HG03575 (cell line): ENCODE measurements at regions not wholly inside any gene's neighbourhood (a gene's known extent, or its start where the extent isn't known, plus 50 kb on each side); places are given as distances from the start of the nearest gene placed in this dataset.
A peak's percentile ranks its signal among the peaks of the same experiment; 100 is the strongest.

Experiments
- ATAC-seq: cut with Tn5 transposase; IDR thresholded peaks from one replicate; pipeline ENCODE4 v1.9.1; 2021; ENCODE audit not compliant: unreplicated experiment, insufficient number of reproducible peaks, low FRiP score; ENCODE audit errors: extremely low read depth

GRCh38 chr3:30341851-30342250 is 264.6 kb upstream of the TGFBR2 start:
- ATAC-seq, result no peak

- ATAC-seq, result no peak
These were observed 263.9 kb upstream of the TGFBR2 start for GRCh38 chr3:30342318-30343060.

GRCh38 chr3:30343067-30343831 is 263.2 kb upstream of the TGFBR2 start:
- ATAC-seq, result no peak

- ATAC-seq, result no peak
These were observed 262.5 kb upstream of the TGFBR2 start for GRCh38 chr3:30343861-30344260.

- no peak for ATAC-seq
These were observed 262.1 kb upstream of the TGFBR2 start for GRCh38 chr3:30344288-30344687.

DNA sequence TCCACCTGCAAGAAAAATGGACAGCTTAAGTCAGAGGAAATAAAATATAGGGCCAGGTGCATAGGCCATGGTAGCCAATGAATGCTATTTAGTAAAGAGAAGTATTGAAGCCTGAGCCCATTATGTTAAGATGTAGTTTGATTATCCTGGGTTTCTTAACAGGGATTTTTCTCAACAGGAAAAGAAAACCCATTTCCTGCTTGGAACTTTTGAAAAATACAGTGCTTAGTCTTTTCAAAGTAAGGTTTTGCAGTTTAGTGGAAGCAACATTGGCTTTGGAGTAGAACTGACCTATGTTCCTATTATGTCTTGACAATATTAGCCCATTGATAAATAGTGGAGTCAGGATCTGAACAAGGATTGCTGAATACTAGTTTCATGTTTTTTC is 259.5 kb upstream of the TGFBR2 start:
- no peak for ATAC-seq

DNA sequence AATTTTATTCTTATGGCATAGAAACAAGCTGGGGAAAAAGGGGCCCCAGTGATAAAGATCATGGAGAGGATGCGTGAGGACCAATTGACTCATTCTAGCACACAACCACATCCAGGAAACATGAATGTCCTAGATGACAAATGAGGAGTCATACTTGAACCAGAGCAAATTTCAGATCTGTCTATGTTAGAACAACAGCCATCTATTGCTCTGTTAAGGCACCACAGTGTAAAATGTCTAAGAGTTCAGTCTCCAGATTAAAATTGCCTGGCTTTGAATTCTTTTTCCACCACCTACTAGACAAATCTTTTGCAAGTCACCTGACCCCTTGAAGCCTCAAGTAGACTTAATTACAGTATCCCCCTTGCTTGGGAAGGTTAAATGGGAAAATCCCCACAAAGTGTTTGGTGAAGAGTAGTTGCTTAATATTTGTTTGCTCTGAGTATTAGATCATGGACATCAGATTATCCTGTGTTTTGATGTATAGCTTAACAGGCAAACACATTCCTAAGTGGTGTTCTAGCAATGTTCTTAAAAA is 258.7 kb upstream of the TGFBR2 start:
- peak; percentile 91 for ATAC-seq

- no peak for ATAC-seq
These were observed 256.9 kb upstream of the TGFBR2 start for GRCh38 chr3:30349507-30349906.

GRCh38 chr3:30350011-30350410 is 256.4 kb upstream of the TGFBR2 start:
- no peak for ATAC-seq

GRCh38 chr3:30350901-30351300 is 255.5 kb upstream of the TGFBR2 start:
- no peak for ATAC-seq

DNA sequence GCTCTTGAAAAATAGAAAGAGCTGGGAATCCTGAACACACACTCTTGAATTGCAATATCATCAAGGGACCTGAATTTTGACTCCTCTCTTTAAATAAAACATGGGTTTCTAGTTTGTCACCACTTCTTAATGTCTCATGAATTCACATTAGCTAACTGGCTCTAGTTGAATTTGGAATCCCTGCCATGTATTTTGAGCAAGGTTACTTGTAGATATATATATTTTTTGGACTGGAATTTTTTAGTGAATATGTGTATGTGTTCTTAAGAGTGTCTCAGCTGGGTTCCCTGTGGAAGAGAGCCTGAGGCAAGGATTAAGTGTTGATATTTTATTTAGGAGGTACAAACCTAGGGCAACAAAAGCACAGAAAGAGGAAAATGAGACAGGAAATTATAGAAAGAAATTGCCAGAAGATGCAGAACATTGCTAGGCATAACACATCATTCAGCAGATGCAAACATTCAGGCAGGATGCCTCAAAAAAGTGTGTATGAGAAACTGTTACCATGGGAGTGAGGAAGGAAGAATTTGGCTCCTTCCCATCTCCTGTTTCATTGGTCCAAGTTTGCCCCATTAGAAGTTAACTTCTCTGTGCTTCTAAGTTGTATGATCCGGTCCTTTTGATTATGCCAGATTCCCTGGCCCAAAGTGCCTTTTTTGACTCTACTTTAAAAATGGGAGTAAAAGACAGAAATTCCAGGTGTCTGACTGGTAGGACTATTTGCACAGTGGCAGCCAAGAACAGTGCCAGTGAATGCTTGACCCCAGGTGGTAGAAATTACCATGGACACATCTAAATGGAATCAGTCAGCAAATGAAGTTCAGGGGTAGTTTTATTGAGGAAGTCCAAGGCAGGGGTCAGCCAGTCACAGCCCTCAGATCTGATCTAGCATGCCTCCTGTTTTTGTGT is 253.7 kb upstream of the TGFBR2 start:
- ATAC-seq, result no peak

- ATAC-seq, result peak; percentile 94
These were observed 252.5 kb upstream of the TGFBR2 start for GRCh38 chr3:30353711-30354467.

DNA sequence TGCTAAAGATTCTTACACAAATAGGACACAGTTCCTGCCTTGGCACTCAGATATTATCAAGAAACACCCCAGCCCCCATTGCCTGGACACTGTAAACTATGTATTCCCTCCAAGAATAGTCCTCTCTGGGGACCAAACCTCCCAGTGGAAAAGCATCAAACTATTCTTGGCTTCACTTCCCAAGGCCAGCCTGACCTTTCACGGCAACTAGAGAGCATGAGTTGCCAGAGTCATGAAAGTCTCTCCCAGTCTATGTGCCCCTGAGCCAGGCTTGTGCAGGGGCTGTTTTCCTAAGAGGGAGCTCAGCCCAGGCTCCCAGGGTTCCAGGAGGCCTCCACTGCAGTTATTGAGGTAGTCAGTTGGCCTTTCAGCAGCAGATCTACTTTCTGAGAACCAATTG is 251.9 kb upstream of the TGFBR2 start:
- no peak for ATAC-seq

DNA sequence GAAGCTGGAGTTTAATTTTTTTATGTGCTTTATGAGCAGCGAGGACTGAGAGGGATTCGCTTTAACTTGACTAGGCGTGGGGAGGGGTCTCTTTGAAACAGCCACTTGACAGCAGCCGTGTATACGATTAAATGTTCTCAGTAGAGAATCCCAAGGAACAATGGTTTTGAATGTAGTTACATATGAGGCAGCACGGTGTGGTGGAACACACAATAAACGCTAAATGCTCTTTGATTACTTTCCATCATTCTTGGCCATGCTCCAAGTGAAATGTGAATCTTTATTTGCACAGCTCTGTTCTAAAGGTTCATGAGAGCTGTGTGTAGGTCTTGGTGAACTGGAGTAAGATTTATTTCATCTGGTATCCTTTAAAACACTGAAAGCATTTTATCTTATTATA is 251.4 kb upstream of the TGFBR2 start:
- no peak for ATAC-seq

DNA sequence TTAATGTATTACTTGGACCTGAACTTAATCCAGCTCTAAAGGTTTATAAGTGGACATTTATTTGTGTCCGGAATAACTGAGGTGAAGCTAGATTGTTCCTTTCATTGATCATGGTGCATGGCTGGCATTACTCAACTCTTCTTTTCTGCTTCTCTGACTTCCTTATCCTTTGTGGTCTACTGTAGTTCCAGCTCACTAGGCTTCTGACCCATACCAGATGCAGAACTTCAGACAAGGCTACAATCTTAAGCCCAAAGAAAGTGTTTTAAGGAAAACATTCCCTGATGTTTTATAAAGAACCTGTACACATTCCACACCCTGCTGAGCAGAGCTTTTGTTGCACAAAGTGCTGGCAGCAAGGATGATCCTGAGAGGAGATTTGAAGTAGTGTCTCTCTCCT is 250.8 kb upstream of the TGFBR2 start:
- no peak for ATAC-seq

GRCh38 chr3:30356866-30357753 is 249.3 kb upstream of the TGFBR2 start:
- ATAC-seq, result no peak

- ATAC-seq, result no peak
These were observed 248.5 kb upstream of the TGFBR2 start for GRCh38 chr3:30357897-30358296.

- ATAC-seq, result no peak
These were observed 247.5 kb upstream of the TGFBR2 start for GRCh38 chr3:30358871-30359270.
